GM23338 (cell line): ENCODE measurements at regions not wholly inside any gene's neighbourhood (a gene's known extent, or its start where the extent isn't known, plus 50 kb on each side); places are given as distances from the start of the nearest gene placed in this dataset.

Experiments
- CREB1 ChIP-seq: fragments of 250-450 bp; sonication (Bioruptor Pico); IDR thresholded peaks from 2 replicates; pipeline ENCODE4 v1.5.0; 2020; ENCODE audit warnings: low read depth, mild to moderate bottlenecking, moderate library complexity
- CTCF ChIP-seq, 2 experiments: fragments of 200-600 bp in 1 of 2; sonication (generic) in 1 of 2; conservative IDR thresholded peaks; 2 replicates each; pipeline versions ENCODE4 v1.5.1 to v1.6.1; 2016 to 2017; ENCODE audit warnings: antibody characterized with exemption in 2 of 2, low read depth in 2 of 2, mild to moderate bottlenecking in 2 of 2, moderate library complexity in 1 of 2
- ETS1 ChIP-seq: IDR thresholded peaks from 2 replicates; pipeline ENCODE4 v1.6.1; 2016; ENCODE audit warnings: antibody characterized with exemption
- EZH2 ChIP-seq: fragments of 200-600 bp; sonication (generic); IDR thresholded peaks from one replicate; pipeline ENCODE4 v1.8.0; 2017; ENCODE audit warnings: antibody characterized with exemption, mild to moderate bottlenecking, low read depth; ENCODE audit not compliant: unreplicated experiment
- EZH2phosphoT487 ChIP-seq: fragments of 200-600 bp; sonication (generic); IDR thresholded peaks from one replicate; pipeline ENCODE4 v1.8.1; 2018; ENCODE audit warnings: antibody characterized with exemption; ENCODE audit not compliant: unreplicated experiment
- JUNB ChIP-seq: IDR thresholded peaks from one replicate; pipeline ENCODE4 v1.6.1; 2016; ENCODE audit warnings: antibody characterized with exemption; ENCODE audit not compliant: unreplicated experiment
- NANOG ChIP-seq: IDR thresholded peaks from 2 replicates; pipeline ENCODE4 v1.6.1; 2016; ENCODE audit warnings: antibody characterized with exemption, borderline replicate concordance
- POLR2AphosphoS5 ChIP-seq: IDR thresholded peaks from 2 replicates; pipeline ENCODE4 v1.6.1; 2016; ENCODE audit warnings: antibody characterized with exemption, low read depth
- REST ChIP-seq: IDR thresholded peaks from one replicate; pipeline ENCODE4 v1.6.1; 2018; ENCODE audit warnings: antibody characterized with exemption; ENCODE audit not compliant: unreplicated experiment
- ZNF462 ChIP-seq: fragments of 250-450 bp; sonication (Bioruptor Pico); IDR thresholded peaks from 2 replicates; pipeline ENCODE4 v1.5.0; 2020; ENCODE audit warnings: mild to moderate bottlenecking, moderate library complexity

- TF ChIP-seq CTCF (conservative IDR thresholded peaks at IDR 0.05; ENCODE audit: low read depth in 2 of 2): no peak
- no peak for TF ChIP-seq EZH2phosphoT487
- no peak for TF ChIP-seq POLR2AphosphoS5
- TF ChIP-seq NANOG: no peak
- TF ChIP-seq EZH2: no peak
- TF ChIP-seq JUNB: no peak
- TF ChIP-seq ZNF462 (CRISPR knock-in tag): no peak
- TF ChIP-seq REST: no peak
- no peak for TF ChIP-seq ETS1
- TF ChIP-seq CREB1 (CRISPR knock-in tag): no peak
Measured at GRCh38 chr12:91871751-91872150, 273.9 kb downstream of the BTG1 start.
